Skeletal muscle satellite cell (primary cell): ENCODE measurements at regions not wholly inside any gene's neighbourhood (a gene's known extent, or its start where the extent isn't known, plus 50 kb on each side); places are given as distances from the start of the nearest gene placed in this dataset. TPM values are rescaled to one million over a fixed set of nuclear protein-coding genes. Genes with fewer than 3 reads are reported as not detected.
"Not testable (repeated sequence)": the region's sequence is repeated elsewhere in the genome, so short reads cannot be mapped to it uniquely, and the experiment has no call there.

Source experiments
- H3K27me3 ChIP-seq: 2 replicates; pipeline ENCODE4 v1.7.0; 2013; ENCODE audit warnings: low read length; ENCODE audit not compliant: control insufficient read depth, insufficient read depth
- H3K36me3 ChIP-seq: 2 replicates; pipeline ENCODE4 v1.7.0; 2013; ENCODE audit warnings: mild to moderate bottlenecking, control low read depth, low read length; ENCODE audit not compliant: insufficient read depth
- H3K4me1 ChIP-seq: 2 replicates; pipeline ENCODE4 v1.7.0; 2013; ENCODE audit warnings: low read length; ENCODE audit not compliant: control insufficient read depth, insufficient read depth
- H3K4me2 ChIP-seq: 2 replicates; pipeline ENCODE4 v1.7.0; 2013; ENCODE audit warnings: mild to moderate bottlenecking, low read length
- H3K4me3 ChIP-seq: 2 replicates; pipeline ENCODE4 v1.7.0; 2013; ENCODE audit warnings: low read length
- H3K9ac ChIP-seq: 2 replicates; pipeline ENCODE4 v1.7.0; 2013; ENCODE audit warnings: mild to moderate bottlenecking, low read depth, low read length, moderate library complexity
- H3K9me3 ChIP-seq: replicated peaks from 2 replicates; pipeline ENCODE4 v1.7.0; 2013; ENCODE audit warnings: mild to moderate bottlenecking, control low read depth, low read length
- small RNA-seq: library from RNA; depleted of rRNA; stranded (forward); fragments of <200 nt; gene quantifications from one replicate; pipeline ENCODE3, GENCODE V24; 2012

- no peak overlapping the region for H3K4me2 ChIP-seq
- no peaks in the 10 kb centered on the region for H3K36me3 ChIP-seq
- no peak overlapping the region for H3K4me3 ChIP-seq
- no peak overlapping the region for H3K9ac ChIP-seq
- no peaks in the 10 kb centered on the region for H3K9me3 ChIP-seq
- H3K4me1 ChIP-seq, result peaks cover 7% of the 10 kb centered on the region
- H3K27me3 ChIP-seq, result peaks cover 6% of the 10 kb centered on the region
These were observed 79.6 kb downstream of the OR13A1 start for GRCh38 chr10:45235798-45236220.

- no peak overlapping the region for H3K4me3 ChIP-seq
- peaks cover 20% of the 10 kb centered on the region for H3K27me3 ChIP-seq
- H3K9ac ChIP-seq, result no peak overlapping the region
- no peaks in the 10 kb centered on the region for H3K9me3 ChIP-seq
- no peaks in the 10 kb centered on the region for H3K36me3 ChIP-seq
- peaks cover 7% of the 10 kb centered on the region for H3K4me1 ChIP-seq
- no peak overlapping the region for H3K4me2 ChIP-seq
These were observed 76.5 kb downstream of the OR13A1 start for GRCh38 chr10:45238896-45239295.

- Histone ChIP-seq H3K4me2 (no peak overlapping the region), H3K27me3 (peaks cover 26% of the 10 kb centered on the region), H3K9ac (no peak overlapping the region), H3K4me3 (no peak overlapping the region), H3K36me3 (no peaks in the 10 kb centered on the region), H3K4me1 (peaks cover 7% of the 10 kb centered on the region), H3K9me3 (no peaks in the 10 kb centered on the region)
These were observed 75.8 kb downstream of the OR13A1 start for GRCh38 chr10:45239642-45240041.

- no peak overlapping the region for H3K4me2 ChIP-seq
- H3K4me1 ChIP-seq, result no peaks in the 10 kb centered on the region
- peaks cover 37% of the 10 kb centered on the region for H3K27me3 ChIP-seq
- H3K9me3 ChIP-seq, result no peaks in the 10 kb centered on the region
- H3K36me3 ChIP-seq, result no peaks in the 10 kb centered on the region
- H3K4me3 ChIP-seq, result no peak overlapping the region
- no peak overlapping the region for H3K9ac ChIP-seq
These were observed 73.4 kb downstream of the OR13A1 start for GRCh38 chr10:45241865-45242520.

- Histone ChIP-seq H3K4me1 (no peaks in the 10 kb centered on the region), H3K9me3 (no peaks in the 10 kb centered on the region), H3K27me3 (peaks cover 48% of the 10 kb centered on the region), H3K4me3 (no peak overlapping the region), H3K36me3 (no peaks in the 10 kb centered on the region), H3K4me2 (no peak overlapping the region), H3K9ac (no peak overlapping the region)
These were observed 72.1 kb downstream of the OR13A1 start for GRCh38 chr10:45243261-45243660.

- peaks cover 50% of the 10 kb centered on the region for H3K27me3 ChIP-seq
- no peaks in the 10 kb centered on the region for H3K36me3 ChIP-seq
- H3K4me3 ChIP-seq, result no peak overlapping the region
- no peak overlapping the region for H3K9ac ChIP-seq
- H3K4me2 ChIP-seq, result no peak overlapping the region
- H3K9me3 ChIP-seq, result no peaks in the 10 kb centered on the region
- no peaks in the 10 kb centered on the region for H3K4me1 ChIP-seq
These were observed 68.9 kb downstream of the OR13A1 start for GRCh38 chr10:45246522-45246921.

- Histone ChIP-seq H3K9me3 (no peaks in the 10 kb centered on the region), H3K4me1 (no peaks in the 10 kb centered on the region), H3K4me2 (peak overlapping the region; percentile 61), H3K27me3 (peaks cover 42% of the 10 kb centered on the region), H3K4me3 (no peak overlapping the region), H3K36me3 (no peaks in the 10 kb centered on the region), H3K9ac (no peak overlapping the region)
These were observed 65.3 kb downstream of the OR13A1 start for GRCh38 chr10:45249978-45250693.

GRCh38 chr10:45250694-45251075 lies 64.7 kb downstream of the OR13A1 start:
- not testable (repeated sequence) for H3K36me3 ChIP-seq, H3K9me3 ChIP-seq, H3K4me1 ChIP-seq, H3K4me3 ChIP-seq, H3K4me2 ChIP-seq, H3K9ac ChIP-seq
- peaks cover 45% of the 10 kb centered on the region for H3K27me3 ChIP-seq

Small RNAs in the stretch of these regions (small RNA-seq; reads per million reads assigned to genes)
- gene AL512324.1, result not detected
- not detected for gene MIR3156-1
- gene RNU6-1207P, result not detected
